Astrocyte (in vitro differentiated cells and primary cell): ENCODE measurements at regions not wholly inside any gene's neighbourhood (a gene's known extent, or its start where the extent isn't known, plus 50 kb on each side); places are given as distances from the start of the nearest gene placed in this dataset.

Source experiments
- EZH2 ChIP-seq: IDR thresholded peaks from 2 replicates; pipeline ENCODE4 v1.6.1; 2012; ENCODE audit warnings: mild to moderate bottlenecking, low read length, inconsistent platforms; ENCODE audit not compliant: insufficient read depth
- TF ChIP-seq, protein P1 (sequence below): IDR thresholded peaks from 2 replicates; pipeline ENCODE4 v1.5.1; 2011; ENCODE audit warnings: low read depth, mild to moderate bottlenecking, inconsistent platforms, low read length, moderate library complexity; ENCODE audit not compliant: insufficient read depth

DNA sequence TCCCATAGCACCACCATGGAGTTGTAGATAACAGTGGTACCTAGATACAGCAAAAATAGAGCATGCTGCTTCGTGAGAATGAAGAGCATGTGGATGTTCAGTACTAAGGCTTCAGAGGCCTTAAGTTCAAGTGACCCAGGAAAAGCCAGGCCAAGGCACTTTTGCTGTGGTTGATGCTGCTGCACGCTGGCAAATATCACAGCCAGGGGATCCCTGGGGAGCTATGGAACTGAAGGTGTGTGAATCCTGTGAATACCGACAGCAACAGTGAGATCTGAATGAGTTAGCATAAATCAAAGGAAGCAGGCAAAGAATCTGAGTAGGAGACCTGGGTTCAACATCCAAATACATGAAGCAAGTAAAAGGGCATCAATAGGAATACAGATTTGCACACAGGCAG lies 158.6 kb upstream of the THUMPD2 start:
- TF ChIP-seq, protein P1, sequence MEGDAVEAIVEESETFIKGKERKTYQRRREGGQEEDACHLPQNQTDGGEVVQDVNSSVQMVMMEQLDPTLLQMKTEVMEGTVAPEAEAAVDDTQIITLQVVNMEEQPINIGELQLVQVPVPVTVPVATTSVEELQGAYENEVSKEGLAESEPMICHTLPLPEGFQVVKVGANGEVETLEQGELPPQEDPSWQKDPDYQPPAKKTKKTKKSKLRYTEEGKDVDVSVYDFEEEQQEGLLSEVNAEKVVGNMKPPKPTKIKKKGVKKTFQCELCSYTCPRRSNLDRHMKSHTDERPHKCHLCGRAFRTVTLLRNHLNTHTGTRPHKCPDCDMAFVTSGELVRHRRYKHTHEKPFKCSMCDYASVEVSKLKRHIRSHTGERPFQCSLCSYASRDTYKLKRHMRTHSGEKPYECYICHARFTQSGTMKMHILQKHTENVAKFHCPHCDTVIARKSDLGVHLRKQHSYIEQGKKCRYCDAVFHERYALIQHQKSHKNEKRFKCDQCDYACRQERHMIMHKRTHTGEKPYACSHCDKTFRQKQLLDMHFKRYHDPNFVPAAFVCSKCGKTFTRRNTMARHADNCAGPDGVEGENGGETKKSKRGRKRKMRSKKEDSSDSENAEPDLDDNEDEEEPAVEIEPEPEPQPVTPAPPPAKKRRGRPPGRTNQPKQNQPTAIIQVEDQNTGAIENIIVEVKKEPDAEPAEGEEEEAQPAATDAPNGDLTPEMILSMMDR = no peak
- TF ChIP-seq EZH2 = no peak
